Prostate gland (tissue), 2 donors: ENCODE measurements at regions not wholly inside any gene's neighbourhood (a gene's known extent, or its start where the extent isn't known, plus 50 kb on each side); places are given as distances from the start of the nearest gene placed in this dataset.

Experiments
- DNase-seq: peaks from one replicate; pipeline ENCODE4 v3.0.0-alpha.2; 2019; ENCODE audit warnings: low spot score
- H3K27ac ChIP-seq, 2 donors: fragments of 200-600 bp; sonication (generic); 2 replicates each; pipeline ENCODE4 v1.5.1; 2017 to 2019
- H3K27me3 ChIP-seq: fragments of 200-600 bp; sonication (generic); replicated peaks from 2 replicates; pipeline ENCODE4 v1.5.1; 2019; ENCODE audit not compliant: insufficient read depth
- H3K36me3 ChIP-seq, 2 donors: fragments of 200-600 bp; sonication (generic); 1 replicate in 1 of 2; 2 replicates in 1 of 2; pipeline versions ENCODE4 v1.5.1 to v1.8.1; 2017 to 2019
- H3K4me1 ChIP-seq: fragments of 200-600 bp; sonication (generic); replicated peaks from 2 replicates; pipeline ENCODE4 v1.5.1; 2019
- H3K4me3 ChIP-seq, 2 donors: fragments of 200-600 bp; sonication (generic); 2 replicates each; pipeline ENCODE4 v1.5.1; 2017 to 2019
- H3K9me3 ChIP-seq: fragments of 200-600 bp; sonication (generic); 2 replicates; pipeline ENCODE4 v1.5.1; 2017
- CTCF ChIP-seq, 4 experiments: fragments of 200-600 bp in 2 of 4; fragments of 450-650 bp in 2 of 4; sonication (generic) in 2 of 4; IDR thresholded peaks; 1 replicate in 3 of 4; 2 replicates in 1 of 4; pipeline ENCODE4 v1.5.1; 2016 to 2019; ENCODE audit warnings: antibody characterized with exemption in 4 of 4, mild to moderate bottlenecking in 2 of 4, moderate library complexity in 2 of 4
- POLR2A ChIP-seq: fragments of 450-650 bp; IDR thresholded peaks from one replicate; pipeline ENCODE4 v1.6.1; 2016; ENCODE audit warnings: antibody characterized with exemption, mild to moderate bottlenecking
- POLR2AphosphoS5 ChIP-seq: sonication (generic); formaldehyde crosslinking; IDR thresholded peaks from one replicate; pipeline ENCODE4 v1.6.1; 2017; ENCODE audit warnings: antibody characterized with exemption
- WGBS: methylation state at CpG from one replicate; pipeline ENCODE4 v1.1.5; 2018; 5-methylcytosine and 5-hydroxymethylcytosine counted together
- intact Hi-C: fragments of 100-400 bp; cut with DNase I; formaldehyde crosslinking; loops from one replicate; pipeline ENCODE4 v1.14.2; 2022

- Histone ChIP-seq H3K4me3 (no peak overlapping the region), H3K9me3 (no peaks in the 10 kb centered on the region), H3K27me3 (no peaks in the 10 kb centered on the region), H3K4me1 (peaks cover 13% of the 10 kb centered on the region), H3K27ac (no peak overlapping the region), H3K36me3 (no peaks in the 10 kb centered on the region)
- TF ChIP-seq POLR2AphosphoS5 (no peak), POLR2A (no peak), CTCF (IDR thresholded peaks at IDR 0.05) (no peak)
- intact Hi-C loops: loop anchor here (5.0 kb wide), 1 partner anchor 88 kb away; no protein-coding TSS in a partner anchor
- no peak for DNase-seq
- 55% methylated on average over 4 of the region's 4 CpGs for WGBS
Observed at GRCh38 chr9:129410226-129410625, 210.7 kb downstream of the C9orf50 start.

GRCh38 chr9:129408535-129409215, 212.2 kb downstream of the C9orf50 start:
- intact Hi-C loops: no loop called here
- 42% methylated on average over 16 of the region's 17 CpGs for WGBS
- TF ChIP-seq CTCF (IDR thresholded peaks at IDR 0.05) (no peak), POLR2A (peak; percentile 42), POLR2AphosphoS5 (peak; percentile 65)
- Histone ChIP-seq H3K4me1 (peaks cover 9% of the 10 kb centered on the region), H3K9me3 (no peaks in the 10 kb centered on the region), H3K4me3 (no peak overlapping the region), H3K36me3 (no peaks in the 10 kb centered on the region), H3K27ac (peak overlapping the region; percentile 48 to 59), H3K27me3 (no peaks in the 10 kb centered on the region)
- DNase-seq: peak; percentile 69

GRCh38 chr9:129407905-129408452, 212.9 kb downstream of the C9orf50 start:
- Histone ChIP-seq H3K9me3 (no peaks in the 10 kb centered on the region), H3K27ac (peak overlapping the region in 1 of 2 donors; percentile 59), H3K36me3 (no peaks in the 10 kb centered on the region), H3K4me3 (no peak overlapping the region), H3K4me1 (peaks cover 9% of the 10 kb centered on the region), H3K27me3 (no peaks in the 10 kb centered on the region)
- 80% methylated on average over 5 of the region's 5 CpGs for WGBS
- intact Hi-C loops: no loop called here
- no peak for TF ChIP-seq POLR2AphosphoS5
- TF ChIP-seq CTCF (IDR thresholded peaks at IDR 0.05): no peak
- no peak for TF ChIP-seq POLR2A
- DNase-seq: no peak

GRCh38 chr9:129406278-129407225, 214.3 kb downstream of the C9orf50 start:
- H3K27ac ChIP-seq: no peak overlapping the region
- DNase-seq: no peak

More at GRCh38 chr9:129406278-129407225, 214.3 kb downstream of the C9orf50 start:
- 83% methylated on average over 25 of the region's 25 CpGs for WGBS
- intact Hi-C loops: no loop called here
- Histone ChIP-seq H3K4me3 (no peak overlapping the region), H3K9me3 (no peaks in the 10 kb centered on the region), H3K36me3 (no peaks in the 10 kb centered on the region), H3K4me1 (no peaks in the 10 kb centered on the region), H3K27me3 (no peaks in the 10 kb centered on the region)
- TF ChIP-seq CTCF (IDR thresholded peaks at IDR 0.05) (no peak), POLR2A (no peak), POLR2AphosphoS5 (no peak)
